DOHH2 (cell line): ENCODE measurements at regions not wholly inside any gene's neighbourhood (a gene's known extent, or its start where the extent isn't known, plus 50 kb on each side); places are given as distances from the start of the nearest gene placed in this dataset.

Source experiments
- EZH2phosphoT487 ChIP-seq: fragments of 200-600 bp; sonication (generic); IDR thresholded peaks from 2 replicates; pipeline ENCODE4 v1.6.1; 2017; ENCODE audit warnings: borderline replicate concordance, mild to moderate bottlenecking, antibody characterized with exemption, low read length, moderate library complexity, mixed read lengths
- TF ChIP-seq, protein P1 (sequence below): fragments of 200-600 bp; sonication (generic); IDR thresholded peaks from one replicate; pipeline ENCODE4 v1.5.1; 2014; ENCODE audit warnings: antibody characterized with exemption, mild to moderate bottlenecking, low read depth, low read length; ENCODE audit not compliant: poor library complexity, severe bottlenecking

DNA sequence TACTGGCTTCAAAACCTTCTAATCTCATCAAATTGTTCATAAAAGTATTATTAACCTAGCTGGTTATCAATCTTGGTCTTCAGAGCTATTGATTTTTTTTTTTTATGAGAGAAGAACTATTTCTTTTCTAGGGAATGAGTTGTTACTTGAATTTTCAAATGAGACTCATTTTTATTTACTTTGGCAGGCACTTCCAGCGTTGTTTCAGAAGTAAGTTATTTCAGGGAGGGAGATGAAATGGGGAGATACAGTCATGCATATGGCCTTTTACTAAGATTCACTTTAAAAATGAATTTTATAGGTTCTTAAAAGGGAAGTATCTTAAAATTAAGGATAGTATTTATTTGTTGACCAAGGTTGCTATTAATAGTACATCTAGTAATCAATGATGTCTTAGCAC, 129.6 kb downstream of the IZUMO3 start:
- TF ChIP-seq, protein P1, sequence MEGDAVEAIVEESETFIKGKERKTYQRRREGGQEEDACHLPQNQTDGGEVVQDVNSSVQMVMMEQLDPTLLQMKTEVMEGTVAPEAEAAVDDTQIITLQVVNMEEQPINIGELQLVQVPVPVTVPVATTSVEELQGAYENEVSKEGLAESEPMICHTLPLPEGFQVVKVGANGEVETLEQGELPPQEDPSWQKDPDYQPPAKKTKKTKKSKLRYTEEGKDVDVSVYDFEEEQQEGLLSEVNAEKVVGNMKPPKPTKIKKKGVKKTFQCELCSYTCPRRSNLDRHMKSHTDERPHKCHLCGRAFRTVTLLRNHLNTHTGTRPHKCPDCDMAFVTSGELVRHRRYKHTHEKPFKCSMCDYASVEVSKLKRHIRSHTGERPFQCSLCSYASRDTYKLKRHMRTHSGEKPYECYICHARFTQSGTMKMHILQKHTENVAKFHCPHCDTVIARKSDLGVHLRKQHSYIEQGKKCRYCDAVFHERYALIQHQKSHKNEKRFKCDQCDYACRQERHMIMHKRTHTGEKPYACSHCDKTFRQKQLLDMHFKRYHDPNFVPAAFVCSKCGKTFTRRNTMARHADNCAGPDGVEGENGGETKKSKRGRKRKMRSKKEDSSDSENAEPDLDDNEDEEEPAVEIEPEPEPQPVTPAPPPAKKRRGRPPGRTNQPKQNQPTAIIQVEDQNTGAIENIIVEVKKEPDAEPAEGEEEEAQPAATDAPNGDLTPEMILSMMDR, result no peak
- no peak for TF ChIP-seq EZH2phosphoT487
